NB4 (cell line): ENCODE measurements at regions not wholly inside any gene's neighbourhood (a gene's known extent, or its start where the extent isn't known, plus 50 kb on each side); places are given as distances from the start of the nearest gene placed in this dataset.

ENCODE experiments used
- DNase-seq: peaks from one replicate; pipeline ENCODE4 v3.0.0; 2010; ENCODE audit warnings: low read depth
- H3K4me3 ChIP-seq: one replicate; pipeline ENCODE4 v1.5.1; 2011; ENCODE audit warnings: mild to moderate bottlenecking, low read depth, low read length, moderate library complexity
- CTCF ChIP-seq: IDR thresholded peaks from one replicate; pipeline ENCODE4 v1.5.1; 2012; ENCODE audit warnings: low read depth, low read length
- MAX ChIP-seq: IDR thresholded peaks from 2 replicates; pipeline ENCODE4 v1.6.1; 2011; ENCODE audit warnings: low read depth, low read length
- MYC ChIP-seq: IDR thresholded peaks from 2 replicates; pipeline ENCODE4 v1.6.1; 2011; ENCODE audit warnings: low read depth, low read length
- POLR2A ChIP-seq: IDR thresholded peaks from 2 replicates; pipeline ENCODE4 v1.6.1; 2011; ENCODE audit warnings: mild to moderate bottlenecking; ENCODE audit not compliant: insufficient read length; ENCODE audit errors: extremely low read depth

- no peak for TF ChIP-seq MAX
- no peak for TF ChIP-seq POLR2A
- TF ChIP-seq MYC: no peak
- no peak for TF ChIP-seq CTCF
- no peak overlapping the region for H3K4me3 ChIP-seq
- DNase-seq: no peak
Measured at GRCh38 chr16:51691109-51691508, 540.0 kb upstream of the SALL1 start.

- TF ChIP-seq POLR2A (no peak), CTCF (no peak), MAX (no peak), MYC (no peak)
- H3K4me3 ChIP-seq: no peak overlapping the region
- no peak for DNase-seq
Measured at GRCh38 chr16:51685498-51685897, 534.4 kb upstream of the SALL1 start.

- DNase-seq: no peak
- TF ChIP-seq MAX (no peak), MYC (no peak), POLR2A (no peak), CTCF (no peak)
- H3K4me3 ChIP-seq: no peak overlapping the region
Measured at GRCh38 chr16:51683882-51684281, 532.8 kb upstream of the SALL1 start.

- TF ChIP-seq CTCF: no peak
- TF ChIP-seq POLR2A: no peak
- TF ChIP-seq MYC: no peak
- TF ChIP-seq MAX: no peak
- DNase-seq: no peak
- H3K4me3 ChIP-seq: no peak overlapping the region
Measured at GRCh38 chr16:51682905-51683304, 531.8 kb upstream of the SALL1 start.

GRCh38 chr16:51674615-51675014 is 523.5 kb upstream of the SALL1 start:
- H3K4me3 ChIP-seq: no peak overlapping the region
- TF ChIP-seq POLR2A (no peak), MYC (no peak), MAX (no peak), CTCF (no peak)
- DNase-seq: no peak

GRCh38 chr16:51670527-51670926 is 519.5 kb upstream of the SALL1 start:
- TF ChIP-seq CTCF: no peak
- TF ChIP-seq MYC: no peak
- no peak for TF ChIP-seq MAX
- TF ChIP-seq POLR2A: no peak
- H3K4me3 ChIP-seq: no peak overlapping the region
- no peak for DNase-seq
